ENCODE measurements at regions not wholly inside any gene's neighbourhood (a gene's known extent, or its start where the extent isn't known, plus 50 kb on each side); places are given as distances from the start of the nearest gene placed in this dataset.

GRCh38 chr6:27770724-27771123 is 141.5 kb downstream of the OR2B2 start:
- no peak for TF ChIP-seq CTCF (conservative IDR thresholded peaks at IDR 0.05 in 1 of 2, IDR thresholded peaks at IDR 0.05 in 1 of 2; ENCODE audit: low read depth in 1 of 2, low read length in 2 of 2)
- TF ChIP-seq EZH2 (IDR thresholded peaks at IDR 0.05; ENCODE audit: low read length, missing control alignments) = no peak
